ENCODE measurements at regions not wholly inside any gene's neighbourhood (a gene's known extent, or its start where the extent isn't known, plus 50 kb on each side); places are given as distances from the start of the nearest gene placed in this dataset.
"Not testable (repeated sequence)": the region's sequence is repeated elsewhere in the genome, so short reads cannot be mapped to it uniquely, and the experiment has no call there.

- Mint-ChIP-seq H3K9me3 (no peaks in the 10 kb centered on the region), H3K27me3 (peaks cover 9% of the 10 kb centered on the region), H3K4me3 (no peak overlapping the region), H3K36me3 (ENCODE audit: low read depth) (no peaks in the 10 kb centered on the region), H3K27ac (no peak overlapping the region), H3K4me1 (no peaks in the 10 kb centered on the region)
- intact Hi-C loops (cut with micrococcal nuclease): no loop called here
- ATAC-seq (ENCODE audit: low read depth): no peak
- POLR2A ChIA-PET: no interaction called here
- CTCF ChIA-PET: no interaction called here
- DNase-seq: no peak
- TF ChIP-seq CTCF (IDR thresholded peaks at IDR 0.05): no peak
Measured at GRCh38 chr17:5980941-5981340, 89.2 kb upstream of the WSCD1 start.

GRCh38 chr17:5986644-5987043, 83.5 kb upstream of the WSCD1 start:
- no peak for TF ChIP-seq CTCF (IDR thresholded peaks at IDR 0.05)
- Mint-ChIP-seq H3K4me1 (no peaks in the 10 kb centered on the region), H3K4me3 (no peak overlapping the region), H3K36me3 (ENCODE audit: low read depth) (no peaks in the 10 kb centered on the region), H3K27me3 (peaks cover 7% of the 10 kb centered on the region), H3K9me3 (peaks cover 3% of the 10 kb centered on the region), H3K27ac (no peak overlapping the region)
- no peak for DNase-seq
- no peak for ATAC-seq (ENCODE audit: low read depth)
- ChIA-PET CTCF (no interaction called here), POLR2A (no interaction called here)
- intact Hi-C loops (cut with micrococcal nuclease): no loop called here

- DNase-seq (no peak), ATAC-seq (ENCODE audit: low read depth) (no peak)
- Mint-ChIP-seq H3K27ac (no peak overlapping the region), H3K9me3 (no peaks in the 10 kb centered on the region), H3K36me3 (ENCODE audit: low read depth) (no peaks in the 10 kb centered on the region), H3K4me1 (no peaks in the 10 kb centered on the region), H3K4me3 (no peak overlapping the region), H3K27me3 (peaks cover 8% of the 10 kb centered on the region)
- ChIA-PET POLR2A (no interaction called here), CTCF (no interaction called here)
- TF ChIP-seq CTCF (IDR thresholded peaks at IDR 0.05): no peak
- intact Hi-C loops (cut with micrococcal nuclease): no loop called here
Measured at GRCh38 chr17:6000426-6000825, 69.8 kb upstream of the WSCD1 start.

GRCh38 chr17:6003221-6003620, 67.0 kb upstream of the WSCD1 start:
- H3K36me3 Mint-ChIP-seq (ENCODE audit: low read depth); intact Hi-C loops (cut with micrococcal nuclease); H3K4me1 Mint-ChIP-seq; DNase-seq; ATAC-seq (ENCODE audit: low read depth); POLR2A ChIA-PET; H3K27ac Mint-ChIP-seq; CTCF ChIA-PET; H3K9me3 Mint-ChIP-seq; H3K27me3 Mint-ChIP-seq; H3K4me3 Mint-ChIP-seq: not testable (repeated sequence)

GRCh38 chr17:6005939-6006338, 64.2 kb upstream of the WSCD1 start:
- Mint-ChIP-seq H3K36me3 (ENCODE audit: low read depth) (no peaks in the 10 kb centered on the region), H3K4me1 (no peaks in the 10 kb centered on the region), H3K4me3 (no peak overlapping the region), H3K27me3 (peaks cover under 1% of the 10 kb centered on the region), H3K27ac (no peak overlapping the region), H3K9me3 (no peaks in the 10 kb centered on the region)
- intact Hi-C loops (cut with micrococcal nuclease): no loop called here
- TF ChIP-seq CTCF (IDR thresholded peaks at IDR 0.05): no peak
- no peak for DNase-seq
- CTCF ChIA-PET: no interaction called here
- no peak for ATAC-seq (ENCODE audit: low read depth)
- POLR2A ChIA-PET: no interaction called here

GRCh38 chr17:6011206-6011605, 59.0 kb upstream of the WSCD1 start:
- no peaks in the 10 kb centered on the region for H3K36me3 Mint-ChIP-seq (ENCODE audit: low read depth)
- peaks cover 14% of the 10 kb centered on the region for H3K27me3 Mint-ChIP-seq
- H3K9me3 Mint-ChIP-seq: no peaks in the 10 kb centered on the region
- no peak for TF ChIP-seq CTCF (IDR thresholded peaks at IDR 0.05)
- intact Hi-C loops (cut with micrococcal nuclease): no loop called here
- H3K27ac Mint-ChIP-seq: no peak overlapping the region
- no peak for ATAC-seq (ENCODE audit: low read depth)
- ChIA-PET POLR2A (no interaction called here), CTCF (no interaction called here)
- H3K4me3 Mint-ChIP-seq: no peak overlapping the region
- DNase-seq: no peak
- H3K4me1 Mint-ChIP-seq: no peaks in the 10 kb centered on the region
